IMR-90 (cell line): ENCODE measurements at regions not wholly inside any gene's neighbourhood (a gene's known extent, or its start where the extent isn't known, plus 50 kb on each side); places are given as distances from the start of the nearest gene placed in this dataset.

Experiments used
- ATAC-seq: fragments of 200-7000 bp; cut with Tn5 transposase; 2 replicates; pipeline ENCODE4 v1.9.1; 2020; ENCODE audit warnings: low read depth, mild to moderate bottlenecking, moderate library complexity
- BruUV-seq: library from RNA; stranded (reverse); fragments of 400-500 nt; replicated peaks from 2 replicates; lab custom pipeline; 2021; lab: Mats Ljungman, UMichigan
- CTCF ChIA-PET: fragments of 300-600 bp; formaldehyde crosslinking; extraction: SDS; loops from one replicate; lab custom pipeline; 2021; ENCODE audit warnings: antibody characterized with exemption; lab: Yijun Ruan, JAX
- POLR2A ChIA-PET: fragments of 300-600 bp; sonication (Branson Sonifier 250); formaldehyde crosslinking; loops from one replicate; lab custom pipeline; 2022; ENCODE audit warnings: antibody characterized with exemption; ENCODE audit not compliant: unreplicated experiment; lab: Charles Lee
- DNase-seq: peaks from one replicate; pipeline ENCODE4 v3.0.0; 2013
- H2AFZ ChIP-seq: replicated peaks from 2 replicates; pipeline ENCODE3; 2013; ENCODE audit warnings: low read length, mild to moderate bottlenecking; ENCODE audit not compliant: poor library complexity
- H2AK5ac ChIP-seq: 2 replicates; pipeline ENCODE4 v1.6.1; 2013; ENCODE audit warnings: low read depth, low read length, inconsistent platforms
- H2AK9ac ChIP-seq: replicated peaks from 2 replicates; pipeline ENCODE3; 2013; ENCODE audit warnings: mild to moderate bottlenecking, low read depth, low read length, moderate library complexity; ENCODE audit not compliant: poor library complexity
- H2BK120ac ChIP-seq: 2 replicates; pipeline ENCODE4 v1.6.1; 2013; ENCODE audit warnings: low read depth, low read length, inconsistent platforms
- H2BK15ac ChIP-seq: 3 replicates; pipeline ENCODE4 v1.6.1; 2013; ENCODE audit warnings: low read depth, low read length, inconsistent platforms
- H2BK20ac ChIP-seq: 2 replicates; pipeline ENCODE4 v1.6.1; 2013; ENCODE audit warnings: low read depth, mild to moderate bottlenecking, inconsistent platforms, low read length, moderate library complexity
- H2BK5ac ChIP-seq: 2 replicates; pipeline ENCODE4 v1.6.1; 2013; ENCODE audit warnings: mild to moderate bottlenecking, low read depth, low read length, inconsistent platforms; ENCODE audit not compliant: poor library complexity, severe bottlenecking
- H3K14ac ChIP-seq: replicated peaks from 2 replicates; pipeline ENCODE4 v1.6.1; 2013; ENCODE audit warnings: low read depth, low read length, inconsistent platforms
- H3K18ac ChIP-seq: 2 replicates; pipeline ENCODE4 v1.6.1; 2013; ENCODE audit warnings: low read depth, low read length, control low read depth
- H3K23ac ChIP-seq: 2 replicates; pipeline ENCODE4 v1.6.1; 2013; ENCODE audit warnings: low read depth, low read length, inconsistent platforms
- H3K27ac ChIP-seq: 2 replicates; pipeline ENCODE4 v1.5.1; 2013; ENCODE audit warnings: mild to moderate bottlenecking, control low read depth, low read length; ENCODE audit not compliant: insufficient read depth
- H3K27me3 ChIP-seq: 2 replicates; pipeline ENCODE4 v1.6.1; 2013; ENCODE audit warnings: low read length; ENCODE audit not compliant: control insufficient read depth, insufficient read depth
- H3K36me3 ChIP-seq: 2 replicates; pipeline ENCODE4 v1.6.1; 2013; ENCODE audit warnings: low read length, mixed read lengths; ENCODE audit not compliant: control insufficient read depth, insufficient read depth
- H3K4ac ChIP-seq: 2 replicates; pipeline ENCODE4 v1.6.1; 2013; ENCODE audit warnings: low read depth, low read length, inconsistent platforms
- H3K4me1 ChIP-seq: 2 replicates; pipeline ENCODE4 v1.6.1; 2013; ENCODE audit warnings: low read length, mixed read lengths; ENCODE audit not compliant: control insufficient read depth, insufficient read depth
- H3K4me2 ChIP-seq: 2 replicates; pipeline ENCODE4 v1.6.1; 2013; ENCODE audit warnings: low read depth, mild to moderate bottlenecking, control low read depth, low read length, moderate library complexity
- H3K4me3 ChIP-seq: 2 replicates; pipeline ENCODE4 v1.5.1; 2013; ENCODE audit warnings: low read depth, mild to moderate bottlenecking, control low read depth, low read length, moderate library complexity; ENCODE audit not compliant: insufficient read depth
- H3K56ac ChIP-seq: 2 replicates; pipeline ENCODE4 v1.6.1; 2013; ENCODE audit warnings: low read length, inconsistent platforms; ENCODE audit not compliant: insufficient read depth; ENCODE audit errors: extremely low read depth
- H3K79me1 ChIP-seq, 2 experiments: 2 replicates each; pipeline ENCODE4 v1.6.1; 2013; ENCODE audit warnings: low read length in 2 of 2, inconsistent platforms in 1 of 2, low read depth in 1 of 2
- H3K9ac ChIP-seq: 2 replicates; pipeline ENCODE4 v1.6.1; 2013; ENCODE audit warnings: low read depth, low read length, control low read depth
- H3K9me1 ChIP-seq: 2 replicates; pipeline ENCODE4 v1.6.1; 2013; ENCODE audit warnings: low read length, inconsistent platforms; ENCODE audit not compliant: insufficient read depth
- H3K9me3 ChIP-seq: 2 replicates; pipeline ENCODE4 v1.6.1; 2013; ENCODE audit warnings: low read length; ENCODE audit not compliant: control insufficient read depth, insufficient read depth
- H4K20me1 ChIP-seq: 2 replicates; pipeline ENCODE4 v1.6.1; 2013; ENCODE audit warnings: low read length, inconsistent platforms; ENCODE audit not compliant: insufficient read depth
- H4K5ac ChIP-seq: 2 replicates; pipeline ENCODE4 v1.6.1; 2013; ENCODE audit warnings: mild to moderate bottlenecking, low read depth, low read length, control low read depth
- H4K8ac ChIP-seq, 2 experiments: 2 replicates each; pipeline ENCODE4 v1.6.1; 2013; ENCODE audit warnings: low read depth in 2 of 2, low read length in 2 of 2, control low read depth in 1 of 2, inconsistent platforms in 1 of 2
- H4K91ac ChIP-seq: 2 replicates; pipeline ENCODE4 v1.6.1; 2013; ENCODE audit warnings: low read depth, low read length, inconsistent platforms; ENCODE audit not compliant: insufficient read depth
- MXI1 ChIP-seq: IDR thresholded peaks from 2 replicates; pipeline ENCODE4 v1.6.1; 2012; ENCODE audit warnings: low read depth, mild to moderate bottlenecking, low read length, moderate library complexity, borderline replicate concordance
- NFE2L2 ChIP-seq: fragments of 150-350 bp; IDR thresholded peaks from 2 replicates; pipeline ENCODE4 v1.6.1; 2016; ENCODE audit warnings: low read depth, mild to moderate bottlenecking, low read length
- WGBS, 2 experiments: methylation state at CpG; one replicate each; pipeline versions ENCODE4 v1.1.5 to v1.1.7; 2013; ENCODE audit warnings: missing lambda C conversion rate in 2 of 2; ENCODE audit not compliant: insufficient read length in 1 of 2; ENCODE audit errors: extremely low coverage in 2 of 2; 5-methylcytosine and 5-hydroxymethylcytosine counted together
- dilution Hi-C: fragments of 300-500 bp; cut with HindIII; formaldehyde crosslinking; loops from one replicate; pipeline ENCODE4 v1.14.3; 2018; ENCODE audit warnings: low sequenced_read_pairs; ENCODE audit not compliant: unreplicated experiment
- in situ Hi-C: fragments of 300-500 bp; cut with MboI; formaldehyde crosslinking; loops from 3 replicates; pipeline ENCODE4 v1.14.3; 2019; ENCODE audit warnings: low sequenced_read_pairs, inconsistent platforms, mixed read lengths
- intact Hi-C: fragments of 100-400 bp; cut with micrococcal nuclease; formaldehyde crosslinking; loops from 2 replicates; pipeline ENCODE4 v1.10.0; 2022
- TF ChIP-seq, protein P1 (sequence below): fragments of 150-350 bp; IDR thresholded peaks from 2 replicates; pipeline ENCODE4 v1.6.1; 2016; ENCODE audit warnings: low read depth, mild to moderate bottlenecking, low read length, moderate library complexity, borderline replicate concordance

DNA sequence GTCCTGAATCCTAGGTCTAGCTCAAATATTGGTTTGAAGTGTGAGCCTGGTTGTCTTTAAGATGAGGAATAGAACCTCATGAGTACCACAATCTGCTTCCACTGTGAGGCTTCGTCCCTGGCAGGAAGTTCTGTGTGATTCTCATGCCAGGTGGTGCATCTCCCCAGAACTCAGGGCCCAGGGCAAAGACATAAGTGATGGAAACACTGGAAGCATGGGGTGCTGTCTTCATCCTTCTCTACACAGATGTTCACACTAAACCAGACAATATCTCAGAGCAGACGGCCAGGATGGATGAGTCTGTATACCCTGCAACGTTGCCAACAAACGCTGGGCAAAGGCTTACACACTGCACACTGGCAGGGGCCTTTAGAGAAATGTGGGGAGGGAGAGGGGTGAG, 475.9 kb upstream of the B3GAT1 start:
- in situ Hi-C loops = no loop called here
- BruUV-seq = no TSS peak
- no peaks in the 10 kb centered on the region for H3K27me3 ChIP-seq

More for the DNA sequence above, 475.9 kb upstream of the B3GAT1 start:
- no peak overlapping the region for H3K4me2 ChIP-seq
- TF ChIP-seq, protein P1, sequence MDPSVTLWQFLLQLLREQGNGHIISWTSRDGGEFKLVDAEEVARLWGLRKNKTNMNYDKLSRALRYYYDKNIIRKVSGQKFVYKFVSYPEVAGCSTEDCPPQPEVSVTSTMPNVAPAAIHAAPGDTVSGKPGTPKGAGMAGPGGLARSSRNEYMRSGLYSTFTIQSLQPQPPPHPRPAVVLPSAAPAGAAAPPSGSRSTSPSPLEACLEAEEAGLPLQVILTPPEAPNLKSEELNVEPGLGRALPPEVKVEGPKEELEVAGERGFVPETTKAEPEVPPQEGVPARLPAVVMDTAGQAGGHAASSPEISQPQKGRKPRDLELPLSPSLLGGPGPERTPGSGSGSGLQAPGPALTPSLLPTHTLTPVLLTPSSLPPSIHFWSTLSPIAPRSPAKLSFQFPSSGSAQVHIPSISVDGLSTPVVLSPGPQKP = no peak
- no peak for TF ChIP-seq MXI1
- TF ChIP-seq NFE2L2 = no peak
- H2BK20ac ChIP-seq = no peak overlapping the region
- H4K20me1 ChIP-seq = no peaks in the 10 kb centered on the region
- H4K5ac ChIP-seq = no peak overlapping the region
- no peak overlapping the region for H3K56ac ChIP-seq
- no peaks in the 10 kb centered on the region for H3K4me1 ChIP-seq
- intact Hi-C loops = no loop called here
- dilution Hi-C loops = no loop called here
- no peaks in the 10 kb centered on the region for H3K36me3 ChIP-seq
- no peak overlapping the region for H3K27ac ChIP-seq
- no peaks in the 10 kb centered on the region for H3K9me1 ChIP-seq
- no peak overlapping the region for H3K4ac ChIP-seq
- H3K9ac ChIP-seq = no peak overlapping the region
- H2AFZ ChIP-seq = no peak overlapping the region
- ATAC-seq (no peak), DNase-seq (no peak)
- no peak overlapping the region for H3K23ac ChIP-seq
- ChIA-PET CTCF (no interaction called here), POLR2A (no interaction called here)
- no peak overlapping the region for H3K14ac ChIP-seq
- H4K91ac ChIP-seq = no peak overlapping the region
- WGBS, 2 experiments = no CpG with 5 or more reads among the region's 4 CpGs
- no peak overlapping the region for H3K4me3 ChIP-seq
- H2AK9ac ChIP-seq = no peak overlapping the region
- H4K8ac ChIP-seq = no peak overlapping the region
- peaks cover 15% of the 10 kb centered on the region for H3K9me3 ChIP-seq
- H2BK15ac ChIP-seq = no peak overlapping the region
- no peak overlapping the region for H2BK120ac ChIP-seq
- H3K79me1 ChIP-seq = no peaks in the 10 kb centered on the region
- no peak overlapping the region for H2AK5ac ChIP-seq
- H2BK5ac ChIP-seq = no peak overlapping the region
- H3K18ac ChIP-seq = no peak overlapping the region
